ENCODE measurements at regions not wholly inside any gene's neighbourhood (a gene's known extent, or its start where the extent isn't known, plus 50 kb on each side); places are given as distances from the start of the nearest gene placed in this dataset.

DNA sequence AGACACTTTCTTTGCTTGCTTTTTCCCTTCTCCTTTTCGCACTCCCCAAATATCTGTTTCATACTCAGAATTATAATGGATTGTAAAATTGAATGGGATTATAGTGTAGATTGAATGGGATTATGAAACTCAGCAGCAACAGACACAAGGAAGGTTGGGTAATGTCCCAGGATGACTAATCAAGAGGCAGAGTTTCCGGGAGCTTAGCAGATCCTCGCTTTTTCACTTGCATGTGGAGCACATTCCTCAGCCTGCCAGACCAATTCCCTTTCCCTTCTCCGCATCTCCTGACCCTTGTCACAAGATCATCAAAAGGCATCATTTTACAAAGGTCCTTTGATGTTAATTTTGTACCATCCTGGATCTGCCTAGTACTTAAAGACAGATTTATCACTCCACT is 55.1 kb upstream of the SLC1A1 start:
- no peaks in the 10 kb centered on the region for H3K36me3 ChIP-seq
- H3K9me3 ChIP-seq (replicated peaks), result no peaks in the 10 kb centered on the region
- no peak overlapping the region for H3K4me3 ChIP-seq
- no peak overlapping the region for H3K27ac ChIP-seq
- no peaks in the 10 kb centered on the region for H3K27me3 ChIP-seq
- H3K4me1 ChIP-seq, result no peaks in the 10 kb centered on the region
- DNase-seq, result no peak

DNA sequence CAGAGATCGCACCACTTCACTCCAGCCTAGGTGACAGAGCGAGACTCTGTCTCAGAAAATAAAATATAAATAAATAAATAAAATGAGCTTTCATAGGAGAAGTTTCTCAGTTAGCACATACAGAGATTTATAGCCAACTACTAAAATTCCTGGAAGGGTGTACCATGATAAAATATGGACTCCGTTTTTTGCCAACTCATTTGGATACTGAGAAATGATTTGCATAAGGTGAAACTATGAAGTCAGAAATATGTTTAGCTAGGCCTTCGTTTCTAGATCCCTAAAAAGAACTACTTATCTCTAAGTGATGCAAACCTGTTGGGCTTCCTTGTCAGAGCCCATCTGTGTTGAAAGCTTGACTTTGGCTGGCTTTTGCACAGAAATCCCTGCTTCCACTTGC is 56.9 kb upstream of the SLC1A1 start:
- no peak for DNase-seq
- H3K27me3 ChIP-seq, result no peaks in the 10 kb centered on the region
- H3K4me3 ChIP-seq, result no peak overlapping the region
- no peak overlapping the region for H3K27ac ChIP-seq
- H3K36me3 ChIP-seq, result no peaks in the 10 kb centered on the region
- H3K9me3 ChIP-seq (replicated peaks), result no peaks in the 10 kb centered on the region
- H3K4me1 ChIP-seq, result no peaks in the 10 kb centered on the region

DNA sequence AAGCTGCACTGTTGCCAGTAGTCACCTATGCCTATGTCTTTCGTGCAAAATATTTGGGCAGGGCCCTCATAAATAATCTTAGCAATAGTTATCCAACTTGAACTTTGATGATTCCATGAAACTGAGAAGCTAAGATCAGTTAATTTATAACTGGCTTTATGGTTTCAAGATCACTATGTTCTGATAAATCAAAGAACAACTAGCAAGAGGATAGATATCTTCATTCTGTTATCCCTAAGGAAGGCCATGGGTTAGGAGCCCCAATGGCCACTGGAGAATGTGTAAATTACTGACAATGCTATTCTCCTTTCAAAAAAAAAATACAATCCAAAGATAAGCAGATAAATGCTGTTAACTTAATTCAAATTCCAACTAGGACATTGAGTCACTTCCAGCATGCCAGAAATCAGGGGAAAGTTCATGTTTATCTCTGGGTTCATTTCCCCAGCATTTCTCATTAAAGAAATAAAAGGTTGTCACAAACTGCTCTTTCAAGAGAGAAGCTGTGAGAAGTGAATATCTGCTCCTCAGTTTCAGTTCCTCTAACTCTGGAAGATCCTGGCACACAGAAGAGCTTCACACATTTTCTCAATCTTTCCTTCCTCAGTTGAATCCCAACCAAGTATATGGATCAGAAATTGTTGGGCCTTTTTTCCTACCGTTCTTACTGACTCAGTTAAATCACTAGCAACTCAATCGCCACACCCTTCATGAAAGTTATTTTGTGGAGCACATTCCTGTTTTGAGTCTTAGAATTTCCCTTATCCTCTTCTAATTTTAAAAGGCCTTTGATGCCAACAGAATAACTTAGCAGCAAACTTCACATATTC is 59.6 kb upstream of the SLC1A1 start:
- H3K4me1 ChIP-seq, result no peaks in the 10 kb centered on the region
- H3K36me3 ChIP-seq, result no peaks in the 10 kb centered on the region
- H3K9me3 ChIP-seq (replicated peaks), result no peaks in the 10 kb centered on the region
- DNase-seq, result no peak
- H3K27me3 ChIP-seq, result no peaks in the 10 kb centered on the region
- H3K4me3 ChIP-seq, result no peak overlapping the region
- no peak overlapping the region for H3K27ac ChIP-seq

DNA sequence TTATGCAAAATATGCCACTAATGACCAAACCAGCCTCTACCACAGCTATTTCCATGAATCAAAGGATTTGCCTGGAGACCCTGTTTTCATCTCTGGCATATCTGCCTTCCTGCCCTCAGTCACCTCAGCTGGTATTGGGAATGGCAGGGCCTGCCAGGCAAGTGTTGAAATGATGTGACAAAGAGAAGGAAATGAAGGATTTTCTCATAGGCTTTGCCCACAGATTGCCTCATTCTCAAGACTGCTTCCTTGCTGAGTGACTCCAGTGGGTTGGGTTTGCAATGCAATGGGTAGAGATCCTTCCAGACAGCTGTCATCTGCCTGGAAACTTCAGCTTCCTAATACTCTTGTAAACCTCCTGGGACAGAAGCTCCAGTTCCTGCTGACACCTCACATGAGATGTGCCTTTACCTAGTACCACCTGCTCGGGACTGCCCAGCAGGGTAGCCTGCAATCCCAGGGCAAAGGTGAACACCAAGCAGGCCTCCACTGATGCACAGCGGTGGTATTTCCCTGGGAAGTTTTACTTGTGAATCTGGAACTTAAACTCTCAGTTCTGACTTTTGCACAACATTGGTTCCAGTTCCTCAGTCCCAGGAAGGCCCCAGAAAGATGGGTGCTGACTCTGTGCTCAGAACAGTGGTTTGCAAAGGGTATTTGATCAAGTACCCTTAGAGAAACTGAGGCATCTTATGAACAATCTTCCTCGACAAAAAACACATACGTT is 64.8 kb upstream of the SLC1A1 start:
- H3K27me3 ChIP-seq, result no peaks in the 10 kb centered on the region
- no peaks in the 10 kb centered on the region for H3K4me1 ChIP-seq
- H3K4me3 ChIP-seq, result no peak overlapping the region
- H3K27ac ChIP-seq, result no peak overlapping the region
- H3K36me3 ChIP-seq, result no peaks in the 10 kb centered on the region
- H3K9me3 ChIP-seq (replicated peaks), result no peaks in the 10 kb centered on the region
- no peak for DNase-seq

DNA sequence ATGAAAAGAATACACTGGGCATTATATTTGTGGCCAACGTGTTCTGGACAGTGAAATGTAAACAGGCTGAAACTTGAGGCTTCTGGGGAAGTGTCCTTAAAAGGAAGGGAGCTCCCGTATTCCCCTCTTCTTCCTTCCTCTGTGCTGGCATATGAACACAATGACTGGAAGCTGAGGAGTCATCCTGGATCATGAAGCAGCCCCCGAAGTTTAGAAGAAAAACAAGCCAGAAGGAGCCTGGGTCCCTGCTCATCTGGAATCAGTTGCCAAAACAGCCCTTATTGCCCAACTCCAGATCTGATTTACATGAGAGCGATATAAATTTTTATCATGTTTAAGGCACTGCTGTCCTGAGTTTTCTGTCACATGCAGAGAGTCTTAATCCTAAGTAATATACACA is 65.4 kb upstream of the SLC1A1 start:
- no peaks in the 10 kb centered on the region for H3K36me3 ChIP-seq
- no peak overlapping the region for H3K27ac ChIP-seq
- no peaks in the 10 kb centered on the region for H3K9me3 ChIP-seq (replicated peaks)
- no peak overlapping the region for H3K4me3 ChIP-seq
- H3K27me3 ChIP-seq, result no peaks in the 10 kb centered on the region
- H3K4me1 ChIP-seq, result no peaks in the 10 kb centered on the region
- DNase-seq, result no peak

DNA sequence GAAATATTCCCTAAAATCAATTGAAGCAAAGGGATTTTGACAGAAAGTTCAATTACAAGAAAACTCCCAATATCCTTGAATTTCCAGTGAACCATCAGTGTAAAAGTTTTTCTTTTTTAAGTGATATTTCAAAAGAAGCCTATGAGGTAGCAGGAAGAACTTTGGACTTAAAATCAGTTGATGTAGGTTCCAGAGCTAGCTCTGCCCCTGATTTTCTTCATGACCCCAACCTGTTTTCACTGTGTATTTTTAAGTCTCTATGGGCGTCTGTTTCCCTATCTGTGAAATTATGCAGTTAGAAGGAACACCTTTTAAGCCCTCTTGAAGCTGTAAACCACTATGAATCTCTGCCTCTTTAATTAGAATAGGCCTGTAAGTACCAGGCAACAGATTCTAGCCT is 66.2 kb upstream of the SLC1A1 start:
- Histone ChIP-seq H3K4me1 (no peaks in the 10 kb centered on the region), H3K4me3 (no peak overlapping the region), H3K36me3 (no peaks in the 10 kb centered on the region), H3K9me3 (replicated peaks) (no peaks in the 10 kb centered on the region), H3K27me3 (no peaks in the 10 kb centered on the region), H3K27ac (no peak overlapping the region)
- DNase-seq, result no peak

DNA sequence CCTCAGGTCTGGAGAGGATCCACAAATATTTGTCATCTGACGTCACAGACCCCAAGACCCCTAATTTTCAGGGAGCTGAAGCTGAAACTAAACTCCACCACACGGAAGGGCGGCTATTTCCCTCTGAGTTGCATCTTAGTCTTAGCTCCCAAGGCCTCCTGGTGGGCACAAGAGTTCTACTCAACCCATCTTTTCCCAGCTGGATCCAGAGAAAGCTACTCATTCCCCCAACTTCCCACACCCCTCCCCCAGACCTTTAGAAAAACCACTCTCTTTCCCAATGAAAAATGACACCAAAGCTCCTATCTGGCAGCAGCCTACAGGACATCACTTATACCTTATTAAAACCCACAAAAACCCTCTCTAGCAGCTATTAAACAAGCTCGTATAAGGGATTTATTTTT is 67.1 kb upstream of the SLC1A1 start:
- no peak overlapping the region for H3K27ac ChIP-seq
- no peaks in the 10 kb centered on the region for H3K27me3 ChIP-seq
- no peaks in the 10 kb centered on the region for H3K4me1 ChIP-seq
- H3K9me3 ChIP-seq (replicated peaks), result no peaks in the 10 kb centered on the region
- no peaks in the 10 kb centered on the region for H3K36me3 ChIP-seq
- DNase-seq, result no peak
- H3K4me3 ChIP-seq, result no peak overlapping the region

DNA sequence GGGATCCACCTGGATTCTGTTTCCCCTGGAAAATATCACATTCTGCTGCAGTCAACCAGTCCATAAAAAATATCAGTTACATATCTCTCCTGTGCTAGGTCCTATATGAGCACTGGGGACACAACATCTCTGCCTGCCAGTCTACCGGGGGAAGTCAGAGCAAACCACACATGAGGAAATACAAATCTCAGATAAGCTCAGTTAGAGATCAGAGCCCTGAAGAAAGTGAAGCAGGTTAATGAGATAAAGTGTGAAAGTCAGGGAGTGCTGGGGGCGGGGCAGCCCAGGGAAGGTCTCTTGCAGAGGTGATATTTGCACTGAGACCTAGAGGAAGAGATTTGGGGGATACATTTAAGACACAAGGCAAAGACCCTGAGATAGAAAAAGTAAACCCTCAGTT is 67.8 kb upstream of the SLC1A1 start:
- Histone ChIP-seq H3K4me3 (no peak overlapping the region), H3K9me3 (replicated peaks) (no peaks in the 10 kb centered on the region), H3K36me3 (no peaks in the 10 kb centered on the region), H3K27ac (no peak overlapping the region), H3K27me3 (no peaks in the 10 kb centered on the region), H3K4me1 (no peaks in the 10 kb centered on the region)
- DNase-seq, result no peak

DNA sequence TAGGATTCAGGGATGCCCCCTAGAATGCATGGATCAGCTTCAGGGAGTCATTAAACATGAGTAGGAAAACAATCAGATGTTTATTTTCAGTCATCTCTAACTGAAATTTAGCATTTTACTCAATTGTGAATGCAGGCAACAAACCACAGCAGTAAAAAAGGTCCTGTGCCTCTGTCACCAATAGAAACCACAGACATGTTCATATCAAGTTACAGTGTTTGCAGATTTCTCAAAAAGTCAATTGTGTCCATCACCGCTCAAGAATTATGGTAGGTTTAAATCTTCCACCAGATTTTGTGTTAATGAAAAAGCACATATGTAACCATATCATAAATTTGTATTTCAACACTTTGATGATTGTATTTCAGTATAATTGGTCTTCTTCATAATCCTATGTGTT is 68.4 kb upstream of the SLC1A1 start:
- Histone ChIP-seq H3K9me3 (replicated peaks) (no peaks in the 10 kb centered on the region), H3K27ac (no peak overlapping the region), H3K36me3 (no peaks in the 10 kb centered on the region), H3K4me3 (no peak overlapping the region), H3K27me3 (no peaks in the 10 kb centered on the region), H3K4me1 (no peaks in the 10 kb centered on the region)
- no peak for DNase-seq

DNA sequence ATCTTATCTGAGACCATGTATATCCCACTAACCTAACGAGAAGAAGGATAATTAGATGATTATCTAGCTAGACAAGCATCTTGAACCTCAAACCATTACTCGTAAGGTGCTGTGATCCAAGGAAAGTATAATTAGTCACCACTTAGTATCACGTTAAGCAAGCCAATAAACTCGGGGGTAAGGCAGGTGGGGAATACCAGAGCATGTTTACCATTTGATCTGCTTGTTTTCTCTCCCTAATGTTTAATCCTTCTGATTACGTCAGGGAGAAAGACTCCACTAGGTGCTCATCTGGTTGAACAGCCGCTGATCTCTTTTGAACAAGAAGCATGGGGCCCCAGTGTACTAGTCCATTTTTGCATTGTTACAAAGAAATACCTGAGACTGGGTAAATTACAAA is 69.9 kb upstream of the SLC1A1 start:
- Histone ChIP-seq H3K27ac (no peak overlapping the region), H3K4me3 (no peak overlapping the region), H3K4me1 (no peaks in the 10 kb centered on the region), H3K27me3 (no peaks in the 10 kb centered on the region), H3K36me3 (no peaks in the 10 kb centered on the region), H3K9me3 (replicated peaks) (no peaks in the 10 kb centered on the region)
- no peak for DNase-seq

DNA sequence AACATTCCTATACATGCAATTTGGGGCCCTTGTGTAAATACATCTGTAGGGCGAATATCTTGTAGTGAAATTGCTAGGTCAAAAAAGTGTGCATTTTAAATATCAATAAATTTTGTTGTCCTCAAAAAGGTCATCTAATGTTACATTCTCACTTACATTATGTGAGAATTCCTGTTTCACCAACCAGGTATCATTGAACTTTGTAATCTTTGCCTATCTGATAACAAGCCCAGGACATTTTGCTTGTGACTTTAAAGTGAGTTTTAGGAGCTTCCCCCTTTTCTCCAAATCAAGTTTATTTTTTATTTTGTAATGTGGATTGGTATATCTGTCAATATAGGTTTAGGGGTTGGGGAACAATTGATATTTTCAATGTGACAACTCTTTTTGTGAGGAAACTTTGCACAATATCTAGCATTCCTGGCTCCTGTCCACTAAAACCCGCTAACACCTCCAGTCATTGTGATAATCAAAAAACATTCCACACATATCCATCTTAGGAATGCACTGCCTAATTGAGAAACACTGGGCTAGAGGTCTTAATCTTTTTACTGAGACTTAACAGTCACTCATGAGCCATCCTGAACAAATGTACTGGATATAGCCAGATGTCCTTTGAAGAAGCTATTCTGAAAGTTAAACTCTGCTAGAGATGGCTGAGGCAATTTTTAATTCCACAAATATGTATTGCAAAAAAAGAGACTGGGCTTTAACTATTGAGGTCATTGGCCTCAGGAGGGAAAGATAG is 72.5 kb upstream of the SLC1A1 start:
- H3K4me3 ChIP-seq, result no peak overlapping the region
- no peaks in the 10 kb centered on the region for H3K27me3 ChIP-seq
- H3K27ac ChIP-seq, result no peak overlapping the region
- H3K36me3 ChIP-seq, result no peaks in the 10 kb centered on the region
- H3K4me1 ChIP-seq, result no peaks in the 10 kb centered on the region
- no peaks in the 10 kb centered on the region for H3K9me3 ChIP-seq (replicated peaks)
- DNase-seq, result no peak

DNA sequence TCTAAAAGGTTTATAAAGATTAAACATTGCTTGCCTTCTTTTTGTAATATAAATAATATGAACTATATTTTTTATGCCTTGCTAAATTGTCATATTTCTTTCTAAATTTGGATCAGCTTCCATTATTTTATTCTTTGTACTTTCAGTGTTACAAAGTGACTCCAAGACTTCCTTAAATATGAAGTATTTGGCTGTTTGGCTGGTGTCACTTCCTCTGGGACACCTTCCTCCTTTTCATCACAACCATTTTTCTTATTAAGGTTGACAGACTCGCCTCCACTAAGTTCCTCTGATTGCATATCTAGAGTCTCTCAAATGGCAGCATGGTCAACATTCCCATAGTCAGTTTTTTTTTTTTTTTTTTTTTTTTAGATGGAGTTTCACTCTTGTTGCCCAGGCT is 73.8 kb upstream of the SLC1A1 start:
- H3K9me3 ChIP-seq (replicated peaks), result no peaks in the 10 kb centered on the region
- H3K4me3 ChIP-seq, result no peak overlapping the region
- H3K27me3 ChIP-seq, result no peaks in the 10 kb centered on the region
- H3K27ac ChIP-seq, result no peak overlapping the region
- H3K36me3 ChIP-seq, result no peaks in the 10 kb centered on the region
- no peak for DNase-seq
- H3K4me1 ChIP-seq, result no peaks in the 10 kb centered on the region

DNA sequence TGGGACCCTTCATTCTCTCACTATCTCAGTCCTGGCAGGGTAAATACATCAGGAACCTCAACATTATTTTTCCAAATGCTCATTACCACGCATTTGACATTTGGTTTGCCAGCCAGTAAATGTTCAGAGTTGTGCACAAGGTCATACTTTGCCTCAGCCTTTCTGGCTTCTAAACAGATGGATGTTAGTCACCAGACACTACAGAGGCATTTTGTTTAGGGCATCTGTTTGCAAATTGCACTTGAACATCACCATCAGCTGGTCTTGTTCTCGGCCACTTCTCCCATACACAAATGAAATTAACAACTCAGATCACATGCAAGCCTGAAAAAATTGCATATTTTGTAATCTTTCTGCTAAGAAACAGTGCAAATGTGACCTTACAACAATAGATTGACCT is 75.0 kb upstream of the SLC1A1 start:
- H3K27ac ChIP-seq, result no peak overlapping the region
- H3K27me3 ChIP-seq, result no peaks in the 10 kb centered on the region
- no peaks in the 10 kb centered on the region for H3K9me3 ChIP-seq (replicated peaks)
- H3K4me1 ChIP-seq, result no peaks in the 10 kb centered on the region
- no peaks in the 10 kb centered on the region for H3K36me3 ChIP-seq
- DNase-seq, result no peak
- H3K4me3 ChIP-seq, result no peak overlapping the region

DNA sequence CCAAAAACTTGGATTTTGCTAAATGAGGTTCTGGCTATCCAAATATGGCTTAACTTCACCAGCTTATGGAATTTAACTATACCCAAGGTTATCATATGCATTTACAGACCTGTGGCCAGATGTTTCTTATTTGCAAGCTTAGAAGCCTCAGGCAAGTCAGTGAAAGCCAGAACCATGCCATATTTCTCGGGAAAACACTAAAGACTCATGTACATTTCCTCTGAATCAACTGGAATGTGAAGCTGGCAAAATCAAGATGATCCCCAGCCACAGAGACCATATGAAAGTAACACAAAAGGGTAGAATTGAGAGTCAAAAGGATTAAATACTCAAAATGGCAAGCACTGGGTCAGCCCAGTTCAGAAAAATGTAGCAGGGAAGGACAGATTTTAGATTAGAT is 76.4 kb upstream of the SLC1A1 start:
- no peak for DNase-seq
- H3K4me3 ChIP-seq, result no peak overlapping the region
- no peaks in the 10 kb centered on the region for H3K27me3 ChIP-seq
- H3K4me1 ChIP-seq, result no peaks in the 10 kb centered on the region
- no peaks in the 10 kb centered on the region for H3K9me3 ChIP-seq (replicated peaks)
- no peaks in the 10 kb centered on the region for H3K36me3 ChIP-seq
- H3K27ac ChIP-seq, result no peak overlapping the region

DNA sequence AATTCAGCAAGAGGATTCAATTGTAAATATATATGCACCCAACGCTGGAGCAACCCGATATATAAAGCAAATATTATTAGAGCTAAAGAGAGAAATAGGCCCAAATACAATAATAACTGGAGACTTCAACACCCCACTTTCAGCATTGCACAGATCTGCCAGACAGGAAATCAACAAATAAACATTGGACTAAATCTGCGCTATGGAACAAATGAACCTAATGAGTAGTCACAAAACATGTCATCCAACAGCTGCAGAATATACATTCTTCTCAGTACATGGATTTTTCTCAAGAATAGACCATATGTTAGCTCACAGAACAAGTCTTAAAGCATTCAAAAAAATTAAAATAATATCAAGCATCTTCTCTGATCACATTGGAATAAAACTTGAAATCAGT is 86.1 kb upstream of the SLC1A1 start:
- DNase-seq, result no peak
- Histone ChIP-seq H3K27ac (no peak overlapping the region), H3K4me3 (no peak overlapping the region), H3K27me3 (no peaks in the 10 kb centered on the region), H3K4me1 (no peaks in the 10 kb centered on the region), H3K36me3 (no peaks in the 10 kb centered on the region), H3K9me3 (replicated peaks) (0 out of 2 replicates have a peak, but pooled peaks cover 2% of the 10 kb centered on the region)

All from SJCRH30 (cell line).